H9 (cell line): ENCODE measurements at regions not wholly inside any gene's neighbourhood (a gene's known extent, or its start where the extent isn't known, plus 50 kb on each side); places are given as distances from the start of the nearest gene placed in this dataset.

ENCODE experiments used
- DNase-seq: peaks from one replicate; pipeline ENCODE4 v3.0.0-alpha.2; 2017
- H2AFZ ChIP-seq: one replicate; pipeline ENCODE4 v1.6.1; 2013; ENCODE audit warnings: mild to moderate bottlenecking, low read length, control low read depth, moderate library complexity
- H2AK5ac ChIP-seq: 2 replicates; pipeline ENCODE4 v1.6.1; 2013; ENCODE audit warnings: low read length, control low read depth, mixed read lengths; ENCODE audit not compliant: insufficient read length
- H2BK120ac ChIP-seq: one replicate; pipeline ENCODE4 v1.6.1; 2013; ENCODE audit warnings: low read depth, mild to moderate bottlenecking, low read length, control low read depth, inconsistent platforms; ENCODE audit not compliant: poor library complexity, severe bottlenecking
- H2BK12ac ChIP-seq: 2 replicates; pipeline ENCODE4 v1.6.1; 2013; ENCODE audit warnings: low read length, control low read depth, mixed read lengths, low read depth; ENCODE audit not compliant: insufficient read length
- H2BK15ac ChIP-seq: 2 replicates; pipeline ENCODE4 v1.6.1; 2013; ENCODE audit warnings: low read depth, low read length, control low read depth
- H2BK20ac ChIP-seq: one replicate; pipeline ENCODE4 v1.6.1; 2013; ENCODE audit warnings: low read depth, mild to moderate bottlenecking, low read length, control low read depth, inconsistent platforms; ENCODE audit not compliant: poor library complexity, severe bottlenecking
- H2BK5ac ChIP-seq: 2 replicates; pipeline ENCODE4 v1.6.1; 2013; ENCODE audit warnings: low read length, control low read depth, mixed read lengths; ENCODE audit not compliant: insufficient read length
- H3K14ac ChIP-seq: 2 replicates; pipeline ENCODE4 v1.6.1; 2013; ENCODE audit warnings: low read length, control low read depth; ENCODE audit not compliant: insufficient read depth
- H3K18ac ChIP-seq: 2 replicates; pipeline ENCODE4 v1.6.1; 2013; ENCODE audit warnings: low read depth, mild to moderate bottlenecking, mixed read lengths, low read length, control low read depth; ENCODE audit not compliant: insufficient read length
- H3K23ac ChIP-seq: 2 replicates; pipeline ENCODE4 v1.6.1; 2013; ENCODE audit warnings: low read length, control low read depth, mixed read lengths, low read depth; ENCODE audit not compliant: insufficient read length
- H3K23me2 ChIP-seq: 2 replicates; pipeline ENCODE4 v1.6.1; 2013; ENCODE audit warnings: low read depth, mild to moderate bottlenecking, mixed read lengths, low read length, control low read depth; ENCODE audit not compliant: insufficient read length, poor library complexity, severe bottlenecking
- H3K27ac ChIP-seq: 2 replicates; pipeline ENCODE4 v1.5.1; 2013; ENCODE audit warnings: low read length, control low read depth, mixed read lengths, low read depth; ENCODE audit not compliant: insufficient read length
- H3K27me3 ChIP-seq: 2 replicates; pipeline ENCODE4 v1.6.1; 2013; ENCODE audit warnings: low read length, control low read depth, inconsistent platforms; ENCODE audit not compliant: insufficient read depth
- H3K4ac ChIP-seq: 2 replicates; pipeline ENCODE4 v1.6.1; 2013; ENCODE audit warnings: low read depth, mild to moderate bottlenecking, control low read depth, inconsistent platforms, low read length, moderate library complexity
- H3K4me1 ChIP-seq: 2 replicates; pipeline ENCODE4 v1.6.1; 2013; ENCODE audit warnings: low read length, control low read depth, inconsistent platforms; ENCODE audit not compliant: insufficient read depth
- H3K4me2 ChIP-seq: 2 replicates; pipeline ENCODE4 v1.6.1; 2013; ENCODE audit warnings: low read length, control low read depth, mixed read lengths; ENCODE audit not compliant: insufficient read length, insufficient read depth
- H3K56ac ChIP-seq: 2 replicates; pipeline ENCODE4 v1.6.1; 2013; ENCODE audit warnings: low read depth, mild to moderate bottlenecking, mixed read lengths, low read length, control low read depth; ENCODE audit not compliant: insufficient read length
- H3K79me1 ChIP-seq: 2 replicates; pipeline ENCODE4 v1.6.1; 2013; ENCODE audit warnings: low read depth, mild to moderate bottlenecking, moderate library complexity, low read length, control low read depth, inconsistent platforms; ENCODE audit not compliant: insufficient read depth, poor library complexity, severe bottlenecking
- H3K79me2 ChIP-seq: 2 replicates; pipeline ENCODE4 v1.6.1; 2013; ENCODE audit warnings: low read length, control low read depth, inconsistent platforms; ENCODE audit not compliant: insufficient read depth
- H3K9ac ChIP-seq: 2 replicates; pipeline ENCODE4 v1.6.1; 2013; ENCODE audit warnings: low read length, control low read depth, mixed read lengths; ENCODE audit not compliant: insufficient read length; ENCODE audit errors: extremely low read depth
- H3K9me3 ChIP-seq: one replicate; pipeline ENCODE4 v1.6.1; 2013; ENCODE audit warnings: low read depth, low read length, inconsistent platforms; ENCODE audit not compliant: control insufficient read depth
- H3T11ph ChIP-seq: one replicate; pipeline ENCODE4 v1.6.1; 2013; ENCODE audit warnings: mild to moderate bottlenecking, low read length, control low read depth, inconsistent platforms
- H4K20me1 ChIP-seq: one replicate; pipeline ENCODE4 v1.6.1; 2013; ENCODE audit not compliant: control insufficient read depth, insufficient read length, insufficient read depth
- H4K5ac ChIP-seq: 2 replicates; pipeline ENCODE4 v1.6.1; 2013; ENCODE audit warnings: low read depth, mild to moderate bottlenecking, mixed read lengths, low read length, control low read depth; ENCODE audit not compliant: insufficient read length
- H4K8ac ChIP-seq: replicated peaks from 2 replicates; pipeline ENCODE4 v1.6.1; 2013; ENCODE audit warnings: low read length, control low read depth, mixed read lengths, low read depth; ENCODE audit not compliant: insufficient read length
- H4K91ac ChIP-seq: 2 replicates; pipeline ENCODE4 v1.6.1; 2013; ENCODE audit warnings: low read depth, mild to moderate bottlenecking, moderate library complexity, mixed read lengths, low read length, control low read depth; ENCODE audit not compliant: insufficient read length
- H3K27ac Mint-ChIP-seq, 3 experiments: 2 replicates in 2 of 3; 3 replicates in 1 of 3; pipeline ENCODE4 v1.8.0; 2020 to 2021; ENCODE audit warnings: mixed read lengths in 3 of 3, mild to moderate bottlenecking in 1 of 3, moderate library complexity in 1 of 3
- H3K27me3 Mint-ChIP-seq: 2 replicates; pipeline ENCODE4 v1.8.0; 2021; ENCODE audit warnings: low read depth, mild to moderate bottlenecking, moderate library complexity, mixed read lengths
- H3K36me3 Mint-ChIP-seq, 3 experiments: 2 replicates in 2 of 3; 3 replicates in 1 of 3; pipeline ENCODE4 v1.8.0; 2020 to 2021; ENCODE audit warnings: low read depth in 3 of 3, mixed read lengths in 3 of 3; ENCODE audit not compliant: insufficient read depth in 1 of 3
- H3K4me1 Mint-ChIP-seq, 2 experiments: 2 replicates each; pipeline ENCODE4 v1.8.0; 2020; ENCODE audit warnings: mixed read lengths in 2 of 2
- H3K4me3 Mint-ChIP-seq, 2 experiments: 2 replicates in 1 of 2; 3 replicates in 1 of 2; pipeline ENCODE4 v1.8.0; 2020 to 2021; ENCODE audit warnings: mild to moderate bottlenecking in 2 of 2, mixed read lengths in 2 of 2, moderate library complexity in 1 of 2
- H3K9me3 Mint-ChIP-seq, 2 experiments: 2 replicates in 1 of 2; 3 replicates in 1 of 2; pipeline ENCODE4 v1.8.0; 2020; ENCODE audit warnings: mild to moderate bottlenecking in 2 of 2, mixed read lengths in 2 of 2, moderate library complexity in 1 of 2
- CTCF ChIP-seq: fragments of 200-600 bp; sonication (generic); conservative IDR thresholded peaks from 3 replicates; pipeline ENCODE4 v1.8.0; 2021; ENCODE audit warnings: antibody characterized with exemption, mild to moderate bottlenecking
- WGBS: extraction: QIAGEN DNeasy Blood & Tissue Kit; methylation state at CpG from one replicate; pipeline ENCODE4 v1.1.7; 2013; ENCODE audit warnings: missing lambda C conversion rate, low lambda C conversion rate, mixed read lengths; ENCODE audit not compliant: insufficient read length; ENCODE audit errors: extremely low coverage; 5-methylcytosine and 5-hydroxymethylcytosine counted together

GRCh38 chr16:17970157-17970765, 366.3 kb downstream of the NPIPA8 start:
- no peak overlapping the region for H4K5ac ChIP-seq
- no peak overlapping the region for H3K4me3 Mint-ChIP-seq
- no peak overlapping the region for H3K23ac ChIP-seq
- no peak overlapping the region for H4K91ac ChIP-seq
- H3K4ac ChIP-seq, result no peak overlapping the region
- no peak overlapping the region for H2BK12ac ChIP-seq
- H3K27ac Mint-ChIP-seq, result no peak overlapping the region
- no peak overlapping the region for H3K56ac ChIP-seq
- H2BK20ac ChIP-seq, result no peak overlapping the region
- no peak for TF ChIP-seq CTCF
- no peak for DNase-seq
- H2AFZ ChIP-seq, result no peak overlapping the region
- H3K27me3 ChIP-seq, result no peaks in the 10 kb centered on the region; the same call in 1 of the 2 replicates
- no peaks in the 10 kb centered on the region for H3K23me2 ChIP-seq
- H3K36me3 Mint-ChIP-seq, result peaks cover 1 to 7% (median 3%) of the 10 kb centered on the region in 3 experiments; a peak in 4 of 7 replicates
- no peak overlapping the region for H3K27ac ChIP-seq
- no peaks in the 10 kb centered on the region for H4K20me1 ChIP-seq
- no peaks in the 10 kb centered on the region; the same call in 1 of the 2 replicates for H3K27me3 Mint-ChIP-seq
- no peak overlapping the region for H3T11ph ChIP-seq
- H2BK15ac ChIP-seq, result no peak overlapping the region
- H3K9me3 ChIP-seq, result no peaks in the 10 kb centered on the region
- no peaks in the 10 kb centered on the region for H3K79me2 ChIP-seq
- no peaks in the 10 kb centered on the region; the same call in 1 of the 2 replicates for H3K4me1 ChIP-seq
- WGBS, result no CpG with 5 or more reads among the region's 5 CpGs
- no peak overlapping the region for H3K18ac ChIP-seq
- no peak overlapping the region for H2BK5ac ChIP-seq
- H3K9ac ChIP-seq, result no peak overlapping the region
- no peak overlapping the region for H3K14ac ChIP-seq
- H3K4me1 Mint-ChIP-seq, result peaks cover 20 to 22% of the 10 kb centered on the region in 2 experiments
- H3K79me1 ChIP-seq, result no peaks in the 10 kb centered on the region
- peaks cover 9% of the 10 kb centered on the region in 2 experiments; a peak in 4 of 5 replicates for H3K9me3 Mint-ChIP-seq
- H2BK120ac ChIP-seq, result no peak overlapping the region
- H2AK5ac ChIP-seq, result no peak overlapping the region
- no peak overlapping the region for H4K8ac ChIP-seq
- no peak overlapping the region for H3K4me2 ChIP-seq
